Activated effector memory CD4-positive, alpha-beta T cell treated with Interleukin-2 at 50 U/mL for 16 hours (primary cell): ENCODE measurements at regions not wholly inside any gene's neighbourhood (a gene's known extent, or its start where the extent isn't known, plus 50 kb on each side); places are given as distances from the start of the nearest gene placed in this dataset.
"Not testable (repeated sequence)": the region's sequence is repeated elsewhere in the genome, so short reads cannot be mapped to it uniquely, and the experiment has no call there.

Source experiments
- DNase-seq: peaks from one replicate; pipeline ENCODE4 v3.0.0-alpha.2; 2020

DNA sequence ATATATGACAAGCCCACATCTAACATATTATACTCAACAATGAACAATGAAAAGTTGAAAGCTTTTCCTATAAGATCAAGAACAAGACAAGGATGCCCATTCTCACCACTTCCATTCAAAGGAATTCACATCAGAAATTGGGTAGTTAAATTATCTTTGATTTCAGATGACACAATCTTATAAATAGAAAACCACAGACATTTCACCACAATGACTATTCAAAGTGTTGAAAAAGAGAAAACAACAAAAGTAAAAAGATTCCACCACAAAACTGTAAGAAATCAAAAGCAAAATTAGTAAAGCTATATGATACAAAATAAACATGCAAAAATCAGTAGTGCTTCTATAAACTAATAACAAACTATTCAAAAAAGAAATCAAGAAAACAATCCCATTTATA lies 279.7 kb upstream of the MYT1L start:
- no peak for DNase-seq

DNA sequence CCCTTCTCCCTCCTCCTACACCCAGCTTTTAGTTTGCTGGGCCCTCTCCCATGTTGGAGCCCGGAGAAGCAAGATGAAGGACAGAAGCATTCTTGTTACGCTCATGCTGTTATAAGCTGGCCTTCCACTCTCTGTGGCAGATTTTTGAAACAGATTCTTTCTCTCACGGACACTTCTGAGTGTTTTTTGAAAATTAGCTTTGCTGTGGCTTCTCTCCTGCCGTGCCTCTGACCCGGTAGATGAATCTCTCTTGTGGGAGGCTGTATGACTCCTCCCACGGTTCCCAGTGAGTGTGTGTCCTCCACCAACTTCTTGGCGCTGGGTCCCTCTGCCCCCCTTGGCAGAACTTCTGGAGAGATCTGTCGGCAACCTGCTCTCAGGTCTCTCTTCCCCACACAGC lies 269.3 kb upstream of the MYT1L start:
- DNase-seq, result no peak

DNA sequence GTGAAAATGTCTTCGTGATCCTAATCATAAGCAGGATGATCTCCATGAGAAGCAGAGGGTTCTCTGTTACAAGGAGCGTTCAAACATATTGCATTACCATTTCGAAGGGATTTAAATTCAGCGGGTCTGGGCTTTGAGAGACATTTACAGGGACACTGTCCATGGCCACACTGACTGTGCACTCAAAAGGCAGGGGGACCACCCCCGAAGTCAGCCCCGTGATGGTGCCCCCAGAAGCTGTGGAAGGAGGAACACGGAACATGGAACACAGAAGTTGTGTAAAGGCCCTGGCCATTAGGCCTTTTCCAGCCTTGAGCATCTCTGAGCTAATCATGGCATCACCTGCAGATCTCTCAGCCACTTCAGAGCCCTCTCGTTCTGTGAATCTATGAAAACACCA lies 268.4 kb upstream of the MYT1L start:
- no peak for DNase-seq

DNA sequence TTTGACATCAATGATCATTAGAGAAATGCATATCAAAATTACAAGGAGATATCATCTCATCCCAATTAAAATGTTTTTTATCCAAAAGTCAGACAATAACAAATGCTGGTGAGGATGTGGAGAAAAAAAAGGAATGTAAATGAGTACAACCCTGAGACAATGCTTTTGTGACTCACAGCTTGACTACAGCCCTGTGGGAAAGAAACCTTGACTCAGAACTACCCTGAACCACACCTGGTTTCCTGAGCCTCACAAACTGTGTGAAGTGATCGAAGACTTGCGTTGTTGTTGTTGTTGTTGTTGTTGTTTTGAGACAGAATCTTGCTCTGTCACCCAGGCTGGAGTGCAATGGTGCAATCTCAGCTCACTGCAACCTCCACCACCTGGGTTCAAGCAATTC lies 266.6 kb upstream of the MYT1L start:
- DNase-seq, result no peak

DNA sequence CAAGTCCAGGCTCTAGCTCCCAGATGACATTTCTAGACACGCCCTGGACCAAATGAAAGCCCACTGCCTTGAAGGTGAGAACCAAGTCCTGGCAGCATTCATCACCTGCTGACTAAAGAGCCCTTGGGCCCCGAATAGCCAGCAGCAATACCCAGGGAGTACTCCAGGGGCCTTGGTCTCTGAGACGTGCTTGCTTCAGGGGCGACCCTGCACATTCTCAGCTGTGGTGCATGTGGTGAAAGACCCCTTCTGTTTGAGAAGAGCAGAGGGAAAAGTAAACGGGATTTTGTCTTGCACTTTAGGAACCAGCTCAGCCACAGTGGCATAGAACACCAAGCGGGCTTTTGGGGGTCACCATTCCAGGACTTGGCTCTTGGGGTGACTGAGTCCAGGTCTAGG lies 260.5 kb upstream of the MYT1L start:
- DNase-seq, result no peak

DNA sequence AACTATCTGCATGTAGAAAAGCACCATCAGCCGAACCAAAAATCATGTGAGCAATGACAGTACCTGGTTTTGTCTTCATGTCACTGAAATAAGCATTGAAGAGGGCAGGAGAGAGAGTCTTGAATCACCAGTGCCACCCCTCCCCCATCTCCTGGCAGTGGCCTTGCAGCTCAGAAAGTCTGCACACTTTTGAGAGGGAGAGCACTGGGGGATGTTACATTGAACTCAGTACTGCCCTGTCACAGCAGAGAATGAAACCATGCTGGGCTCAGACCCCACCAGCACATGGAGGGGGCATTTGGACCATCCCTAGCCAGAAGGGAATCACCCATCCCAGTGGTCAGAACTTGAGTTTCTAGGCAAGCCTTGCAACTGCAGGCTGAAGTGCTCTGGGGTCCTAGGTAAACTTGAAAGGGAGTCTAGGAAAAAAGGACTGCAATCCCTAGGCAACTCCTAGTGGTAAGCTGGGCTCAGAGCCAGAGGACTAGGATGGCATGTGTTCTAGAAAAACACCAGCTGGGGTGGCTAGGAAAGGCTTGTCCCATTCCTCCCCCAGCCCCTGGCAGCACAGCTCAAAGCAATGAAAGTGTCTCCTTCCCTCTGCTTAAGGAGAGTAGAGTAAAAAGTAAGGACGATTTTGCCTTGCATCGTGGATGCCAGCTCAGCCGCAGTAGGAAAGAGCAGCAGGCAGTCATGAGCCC lies 259.9 kb upstream of the MYT1L start:
- no peak for DNase-seq

DNA sequence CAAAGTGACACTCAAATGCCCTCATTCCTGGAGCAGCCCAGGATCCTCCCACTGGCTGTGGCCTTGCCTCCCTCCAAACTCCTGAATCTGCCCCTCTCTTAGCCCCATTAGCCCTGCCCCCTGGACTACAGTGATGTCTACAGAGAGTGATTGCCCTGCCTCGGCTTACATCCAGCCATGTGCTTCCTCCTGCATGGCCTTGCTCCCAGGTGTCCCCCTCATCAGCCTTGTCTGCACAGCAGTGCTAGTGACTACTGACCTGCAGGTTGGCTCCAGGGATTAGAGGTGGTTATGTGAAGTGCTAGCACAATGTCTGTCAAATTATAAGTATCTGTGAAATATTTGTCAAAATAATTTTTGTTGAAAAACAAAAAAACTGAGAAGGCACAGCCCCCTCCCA lies 259.1 kb upstream of the MYT1L start:
- DNase-seq, result no peak

DNA sequence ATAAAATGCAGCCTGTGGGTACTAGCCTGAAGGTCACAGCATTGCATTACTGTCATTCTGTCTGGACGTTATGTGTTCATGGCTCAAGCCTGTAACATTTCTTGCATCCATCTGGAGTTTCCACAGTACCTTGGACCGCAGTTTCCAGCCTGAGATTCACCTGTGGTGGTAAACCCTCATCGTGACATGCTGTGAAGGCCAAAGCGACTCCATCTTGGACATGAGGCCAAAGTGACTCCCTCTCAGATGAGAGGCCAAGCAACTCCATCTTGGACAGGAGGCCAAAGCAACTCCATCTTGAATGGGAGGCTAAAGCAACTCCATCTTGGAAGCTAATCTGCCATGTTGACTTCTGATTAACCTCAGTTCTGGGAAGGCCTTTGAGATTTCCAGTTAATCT lies 257.7 kb upstream of the MYT1L start:
- no peak for DNase-seq

DNA sequence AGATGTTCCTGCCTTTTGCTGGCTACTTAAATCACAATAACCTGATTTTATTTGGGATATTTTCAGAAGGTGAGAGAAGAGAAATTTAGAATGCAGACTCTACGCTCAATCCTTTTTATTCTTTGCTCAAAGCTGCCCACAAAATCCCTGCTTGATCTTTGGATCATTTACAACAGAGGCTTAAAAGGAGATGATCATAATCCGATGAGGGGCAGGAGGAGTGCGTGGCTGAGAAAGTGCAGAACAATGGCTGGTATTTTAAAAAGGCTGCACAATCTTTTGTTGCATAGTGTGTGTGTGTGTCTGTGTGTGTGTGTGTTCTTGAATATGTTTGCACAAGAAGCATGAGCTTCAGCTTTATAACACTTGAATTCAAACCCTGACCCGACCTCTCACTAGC lies 256.3 kb upstream of the MYT1L start:
- no peak for DNase-seq

DNA sequence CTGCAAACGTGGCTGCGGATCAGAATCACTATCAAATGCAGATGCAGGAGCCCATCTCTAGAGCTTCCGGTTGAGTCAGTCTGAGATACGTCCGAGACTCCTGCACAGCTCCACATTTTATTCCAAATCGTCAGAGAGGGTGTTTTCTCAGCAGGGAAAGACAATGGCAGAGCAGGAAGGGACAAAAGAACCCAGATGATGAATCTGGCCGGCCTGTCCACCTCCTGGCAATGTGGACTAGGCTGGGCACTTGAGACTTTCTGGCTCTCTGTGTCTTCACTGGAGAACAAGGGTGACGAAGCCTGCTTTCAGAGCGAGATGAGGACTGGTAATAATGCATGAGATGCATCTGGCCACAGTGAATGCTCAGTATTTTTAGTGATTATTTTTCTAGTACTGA lies 255.9 kb upstream of the MYT1L start:
- no peak for DNase-seq

DNA sequence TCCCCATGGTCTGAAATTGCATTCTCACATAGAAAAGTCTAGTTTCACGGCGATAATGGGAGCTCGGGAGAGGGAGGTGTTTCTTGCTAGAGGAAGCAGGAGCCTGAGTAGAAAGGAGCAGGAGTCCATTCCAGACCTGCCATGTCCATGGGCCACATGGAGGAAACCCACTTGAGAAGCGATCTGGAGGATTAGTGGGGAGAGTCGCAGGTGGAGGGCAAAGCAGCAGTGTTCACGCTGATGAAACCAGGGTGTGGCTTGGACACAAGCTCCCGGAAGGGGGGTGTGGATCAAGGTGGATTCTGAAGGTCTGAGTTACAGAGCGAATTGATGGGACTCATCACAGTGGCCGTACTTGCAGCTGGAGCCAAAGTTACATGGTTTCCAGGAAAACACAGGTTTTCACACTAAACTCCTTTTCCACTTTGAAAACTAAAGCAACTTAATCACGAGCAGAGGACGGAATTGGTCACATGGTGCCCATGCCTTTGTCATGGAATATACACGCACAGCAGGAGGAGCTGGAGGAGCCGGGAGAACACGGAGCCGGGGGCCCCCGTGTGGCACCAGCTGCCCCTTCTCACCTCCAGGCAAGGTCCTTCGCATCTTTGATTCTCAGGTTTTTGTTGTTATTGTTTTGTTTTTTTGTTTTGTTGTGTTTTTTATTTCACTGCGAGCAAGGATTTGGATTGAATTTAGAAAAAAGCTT lies 255.1 kb upstream of the MYT1L start:
- DNase-seq, result no peak

DNA sequence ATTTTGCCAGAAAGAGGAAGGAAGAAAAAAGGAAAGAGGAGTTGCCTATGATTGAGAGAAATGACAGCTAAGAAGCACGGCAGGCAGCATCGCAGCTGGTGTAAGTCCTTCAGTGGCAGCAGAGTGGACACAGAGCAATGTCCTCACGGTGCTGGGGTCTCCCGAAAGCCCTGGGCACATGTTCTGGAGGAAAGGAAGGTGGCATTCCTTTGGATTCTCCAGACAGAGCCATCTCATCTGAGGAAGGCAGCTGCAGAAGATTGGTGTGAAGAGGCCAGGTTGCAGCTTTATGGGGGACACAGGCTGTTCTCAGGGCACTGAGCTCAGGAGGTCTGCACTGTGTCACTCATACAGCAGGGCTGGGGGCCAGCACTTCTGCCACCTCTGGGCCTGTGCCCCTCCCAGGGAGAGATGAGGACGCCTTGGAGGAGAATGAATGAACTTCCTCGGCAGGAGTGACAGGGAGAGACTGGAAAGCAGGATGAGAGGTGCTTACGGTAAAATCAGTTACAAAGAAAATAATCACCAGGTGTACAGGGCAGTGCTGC lies 252.0 kb upstream of the MYT1L start:
- no peak for DNase-seq

DNA sequence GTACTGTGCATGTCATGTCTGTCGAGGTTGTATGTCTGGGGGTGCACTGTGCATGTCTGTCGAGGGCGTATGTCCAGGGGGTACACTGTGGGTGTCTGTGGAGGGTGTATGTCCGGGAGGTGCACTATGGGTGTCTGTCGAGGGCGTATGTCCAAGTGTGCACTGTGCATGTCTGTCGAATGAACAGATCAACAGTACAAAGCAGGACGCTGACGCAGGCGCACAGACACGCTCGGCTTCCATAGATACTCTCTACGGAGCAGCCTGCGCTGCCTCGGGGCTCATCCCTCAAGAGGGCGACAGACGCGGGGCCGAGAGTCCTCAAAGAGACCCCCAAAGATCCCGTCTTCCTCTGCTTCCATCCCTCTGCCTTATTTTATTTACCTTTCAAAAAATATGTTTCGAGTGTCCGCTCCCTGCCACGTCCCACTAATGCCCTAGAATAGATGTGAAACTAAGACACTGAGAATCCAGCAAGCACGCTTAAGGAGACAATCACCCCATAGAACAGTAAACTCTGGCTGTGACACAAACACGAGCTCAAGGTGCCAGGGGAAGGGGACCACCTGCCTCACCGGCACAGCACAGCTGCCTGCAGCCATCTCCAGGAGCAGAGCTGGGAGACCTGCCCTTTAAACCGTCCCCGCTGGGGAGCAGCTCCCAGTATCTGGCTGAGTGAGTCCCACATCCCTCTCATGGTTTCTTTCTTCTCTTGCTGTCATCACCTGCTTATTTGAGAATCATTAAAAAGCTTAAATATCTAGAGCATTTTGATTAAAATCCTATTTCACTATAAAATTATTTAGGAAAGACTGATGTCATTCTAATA lies 250.5 kb upstream of the MYT1L start:
- no peak for DNase-seq

DNA sequence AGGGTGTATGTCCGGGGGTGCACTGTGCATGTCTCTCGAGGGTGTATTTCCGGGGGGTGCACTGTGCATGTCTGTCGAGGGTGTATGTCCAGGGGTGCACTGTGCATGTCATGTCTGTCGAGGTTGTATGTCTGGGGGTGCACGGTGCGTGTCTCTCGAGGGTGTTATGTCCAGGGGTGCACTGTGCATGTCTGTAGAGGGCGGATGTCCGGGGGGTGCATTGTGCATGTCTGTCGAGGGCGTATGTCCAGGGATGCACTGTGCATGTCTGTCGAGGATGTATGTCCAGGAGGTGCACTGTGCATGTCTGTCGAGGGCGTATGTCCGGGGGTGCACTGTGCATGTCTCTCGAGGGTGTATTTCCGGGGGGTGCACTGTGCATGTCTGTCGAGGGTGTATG lies 249.8 kb upstream of the MYT1L start:
- not testable (repeated sequence) for DNase-seq

DNA sequence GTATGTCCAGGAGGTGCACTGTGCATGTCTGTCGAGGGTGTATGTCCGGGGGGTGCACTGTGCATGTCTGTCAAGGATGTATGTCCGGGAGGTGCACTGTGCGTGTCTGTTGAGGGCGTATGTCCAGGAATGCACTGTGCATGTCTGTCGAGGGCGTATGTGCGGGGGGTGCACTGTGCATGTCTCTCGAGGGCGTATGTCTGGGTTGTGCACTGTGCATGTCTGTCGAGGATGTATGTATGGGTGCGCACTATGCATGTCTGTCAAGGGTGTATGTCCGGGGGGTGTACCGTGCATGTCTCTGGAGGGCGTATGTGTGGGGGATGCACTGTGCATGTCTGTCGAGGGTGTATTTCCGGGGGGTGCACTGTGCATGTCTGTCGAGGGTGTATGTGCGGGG lies 249.3 kb upstream of the MYT1L start:
- no peak for DNase-seq

DNA sequence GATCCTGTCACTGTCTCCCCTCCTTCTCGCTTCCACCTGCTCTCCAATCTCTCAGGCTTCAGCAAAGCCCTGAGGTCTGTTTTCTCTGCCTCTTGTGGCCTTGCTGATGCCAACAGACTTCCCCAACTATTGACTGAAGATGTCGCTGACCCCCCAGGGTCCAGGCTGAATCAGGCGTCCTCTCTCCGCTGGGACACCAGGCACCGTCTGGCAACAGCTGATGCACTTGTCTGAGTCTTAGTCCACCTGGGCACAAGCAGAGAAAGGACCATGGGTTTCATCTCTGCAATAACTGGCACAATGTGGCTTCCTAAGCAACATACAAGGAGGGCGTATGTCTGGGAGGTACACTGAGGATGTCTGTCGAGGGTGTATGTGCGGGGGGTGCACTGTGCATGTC lies 248.7 kb upstream of the MYT1L start:
- no peak for DNase-seq

DNA sequence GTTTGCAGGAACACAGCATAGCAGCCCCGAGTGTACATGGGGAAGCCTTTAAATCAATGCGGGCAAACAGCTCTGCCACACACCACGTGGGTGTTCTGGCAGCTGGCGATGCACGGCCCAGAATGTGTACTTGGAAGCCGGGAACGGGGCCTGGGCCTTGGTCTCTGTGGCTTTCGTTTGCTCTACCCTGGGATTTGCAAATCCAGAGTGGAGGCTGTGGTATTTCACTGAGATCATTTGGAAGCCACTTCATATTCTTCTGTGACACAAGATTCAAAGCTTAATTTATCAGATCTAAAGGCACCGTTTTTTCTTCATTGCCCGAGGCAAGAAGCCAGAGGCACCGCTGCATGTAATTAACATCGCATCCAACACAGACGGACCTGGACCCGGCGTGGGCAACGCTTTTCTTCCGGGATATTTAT lies 246.3 kb upstream of the MYT1L start:
- no peak for DNase-seq

DNA sequence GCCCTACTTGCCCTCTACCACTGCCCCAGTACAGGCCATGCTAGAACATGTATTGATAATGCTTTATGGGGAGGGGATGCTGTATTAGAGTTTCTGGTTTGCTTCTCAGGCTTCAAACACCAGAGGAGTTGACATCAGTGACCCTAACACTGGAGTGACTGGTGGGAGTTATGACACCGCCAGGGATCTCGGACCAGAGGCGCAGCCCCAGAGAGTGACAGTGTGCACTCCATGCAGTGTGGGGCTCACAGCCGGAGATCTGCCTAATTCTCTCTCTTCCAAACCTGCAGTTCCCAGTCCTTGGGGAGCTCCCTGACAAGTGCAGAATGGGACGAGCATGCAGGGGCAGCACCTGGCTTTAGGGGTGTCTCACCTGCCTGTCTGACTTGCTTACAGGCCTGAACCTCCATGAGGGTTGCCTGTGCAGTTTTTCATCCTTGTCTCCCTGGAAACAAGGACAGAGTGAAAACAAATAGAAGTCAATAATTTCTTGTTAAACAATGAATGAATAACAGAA lies 244.9 kb upstream of the MYT1L start:
- no peak for DNase-seq

DNA sequence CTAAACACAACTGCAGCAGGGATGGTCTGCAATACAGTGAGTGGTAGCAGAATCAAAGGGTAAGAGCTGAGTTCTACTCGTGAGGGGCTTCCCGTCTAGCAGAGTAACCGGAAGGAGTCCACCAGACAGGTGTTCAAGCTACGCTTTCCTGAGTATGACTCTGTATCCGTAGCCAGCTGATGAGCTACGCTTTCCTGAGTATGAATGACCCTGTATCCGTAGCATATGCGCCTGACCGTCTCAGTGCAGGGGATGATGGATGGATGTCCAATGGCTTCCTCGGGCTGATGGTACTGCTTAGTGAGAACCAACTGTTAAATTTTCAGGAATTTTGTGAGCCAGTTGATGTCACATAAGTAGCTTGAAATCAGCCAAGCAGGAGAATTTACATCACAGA lies 244.1 kb upstream of the MYT1L start:
- DNase-seq, result no peak

DNA sequence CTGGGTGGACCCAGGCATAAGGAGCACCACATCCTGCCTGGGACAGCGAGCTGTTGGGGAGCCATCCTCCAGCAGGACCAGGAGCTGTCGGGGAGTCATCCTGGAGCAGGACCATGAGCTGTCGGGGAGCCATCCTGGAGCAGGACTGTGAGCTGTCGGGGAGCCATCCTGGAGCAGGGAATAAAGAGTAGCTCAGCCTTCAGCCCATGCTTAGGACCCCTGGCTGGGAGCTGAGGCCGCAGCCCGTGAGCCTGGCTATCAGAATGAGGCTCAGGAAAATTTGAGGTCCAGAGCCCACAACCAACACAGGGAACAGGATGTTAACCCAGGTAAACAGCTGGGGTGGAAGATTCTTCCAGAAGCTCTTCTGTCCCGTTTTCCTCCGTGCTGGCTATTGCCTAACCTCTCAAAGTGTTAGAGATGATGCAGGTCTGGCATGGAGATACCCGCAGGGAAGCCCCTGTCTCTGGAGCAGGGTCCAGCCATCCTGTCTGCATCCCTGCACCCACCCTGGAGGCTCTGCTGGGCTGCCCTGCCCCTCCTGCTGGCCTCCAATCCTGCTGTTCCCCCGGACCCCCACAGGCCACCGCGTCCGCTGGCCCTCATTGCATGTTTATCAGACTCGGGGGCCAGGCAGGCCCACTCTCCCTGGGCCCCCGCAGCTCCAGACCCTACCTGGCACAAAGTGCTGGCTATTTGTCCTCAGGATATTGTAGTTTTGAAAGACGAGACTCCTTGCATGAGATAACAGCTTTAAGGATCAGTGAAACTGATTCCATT lies 243.5 kb upstream of the MYT1L start:
- DNase-seq, result no peak

DNA sequence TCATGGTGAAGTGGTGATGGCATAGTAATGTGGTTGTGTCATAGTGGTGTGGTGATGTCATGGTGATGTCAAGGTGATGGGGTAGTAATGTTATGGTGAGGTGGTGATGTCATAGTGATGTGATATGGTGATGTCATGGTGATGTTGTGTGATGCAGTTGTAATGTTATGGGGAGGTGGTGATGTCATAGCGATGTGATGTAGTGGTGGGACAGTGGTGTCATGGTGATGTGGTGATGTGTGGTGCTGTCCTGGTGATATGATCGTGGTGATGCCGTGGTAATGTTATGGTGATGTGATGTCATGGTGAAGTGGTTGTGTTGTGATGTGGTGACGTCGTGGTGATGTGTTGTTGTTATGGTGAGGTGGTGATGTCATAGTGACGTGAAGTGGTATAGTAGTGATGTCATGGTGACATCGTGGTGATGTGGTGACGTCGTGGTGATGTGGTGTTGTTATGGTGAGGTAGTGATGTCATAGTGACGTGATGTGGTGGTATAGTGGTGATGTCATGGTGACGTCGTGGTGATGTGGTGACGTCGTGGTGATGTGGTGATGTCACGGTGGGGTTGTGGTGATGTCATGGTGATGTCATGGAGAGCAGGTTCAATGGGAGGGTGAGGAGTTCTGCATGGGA lies 242.7 kb upstream of the MYT1L start:
- no peak for DNase-seq

DNA sequence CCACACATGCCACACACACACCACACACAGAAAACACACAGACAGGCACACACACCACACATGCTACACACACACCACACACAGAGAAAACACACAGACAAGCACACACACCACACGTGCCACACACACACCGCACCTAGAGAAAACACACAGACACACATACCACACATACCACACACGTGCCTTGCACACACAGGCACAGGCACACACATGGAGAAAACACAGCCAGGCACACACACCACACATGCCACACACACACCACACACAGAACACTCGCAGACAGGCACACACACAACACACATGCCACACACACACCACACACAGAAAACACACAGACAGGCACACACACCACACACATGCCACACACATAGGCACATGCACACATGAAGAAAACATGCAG lies 242.1 kb upstream of the MYT1L start:
- DNase-seq, result no peak
